ELR (cell line): ENCODE measurements at regions not wholly inside any gene's neighbourhood (a gene's known extent, or its start where the extent isn't known, plus 50 kb on each side); places are given as distances from the start of the nearest gene placed in this dataset.

Experiments used
- DNase-seq: peaks from one replicate; pipeline ENCODE4 v3.0.0-alpha.2; 2015; ENCODE audit warnings: low read depth

- no peak for DNase-seq
Measured at GRCh38 chr14:65794674-65795279, 382.2 kb downstream of the FUT8 start.

DNA sequence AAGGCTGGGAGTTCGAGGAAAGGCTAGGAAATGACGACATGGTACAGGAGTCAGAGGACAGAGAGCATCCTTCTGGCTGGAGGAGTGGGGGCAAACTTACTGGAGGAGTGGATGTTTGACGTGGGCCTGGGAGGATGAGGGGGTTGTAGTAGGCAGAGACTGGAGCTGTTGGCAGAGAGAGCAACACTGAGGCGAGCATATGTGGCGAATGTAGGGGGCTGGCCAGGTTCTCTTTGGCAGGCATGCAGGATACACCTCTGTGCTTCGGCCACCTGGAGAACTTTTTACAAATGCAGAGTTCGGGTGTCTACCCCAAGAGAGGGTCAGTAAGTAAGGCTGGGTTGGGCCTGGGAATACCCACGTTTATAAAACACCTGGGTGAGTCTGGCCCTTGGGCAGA, 385.7 kb downstream of the FUT8 start:
- DNase-seq = no peak

DNA sequence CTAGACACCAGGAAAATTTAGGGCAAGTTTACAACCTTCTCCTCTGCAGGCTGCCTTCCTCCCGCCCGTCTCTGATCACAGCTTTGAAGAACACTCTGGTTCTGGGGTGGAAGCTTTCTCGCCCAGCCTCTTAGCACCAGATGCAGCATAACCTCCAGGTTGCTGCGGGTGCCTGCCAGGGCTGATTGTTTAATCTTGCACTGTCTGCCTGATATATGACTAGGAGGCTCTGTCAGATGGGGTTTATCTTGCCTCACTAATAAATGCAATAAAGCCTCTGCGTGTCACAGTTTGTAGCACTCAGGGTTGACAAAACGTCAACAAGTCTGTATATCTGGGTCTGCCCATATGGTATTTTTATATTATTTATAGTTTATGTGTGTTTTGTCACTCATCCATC, 388.2 kb downstream of the FUT8 start:
- no peak for DNase-seq

DNA sequence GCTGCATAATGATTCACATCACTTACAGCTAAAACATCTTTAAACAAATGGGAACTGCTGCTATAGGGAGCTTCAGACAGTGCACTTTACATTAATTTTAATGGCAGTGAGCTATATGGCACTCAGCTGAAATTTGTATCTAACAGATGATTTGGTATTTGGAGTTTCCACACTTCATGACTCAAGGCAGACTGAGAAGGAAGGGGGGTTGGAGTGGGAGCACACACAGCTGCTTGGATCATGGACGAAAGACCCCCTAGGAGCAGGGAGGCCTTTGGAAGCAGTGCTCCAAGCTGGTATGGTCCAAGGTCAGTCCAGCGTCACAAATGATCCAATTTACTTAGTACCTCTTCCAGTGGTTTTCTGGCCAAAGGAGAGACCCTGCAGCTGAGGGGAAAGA, 389.7 kb downstream of the FUT8 start:
- no peak for DNase-seq

GRCh38 chr14:65803885-65804284, 391.4 kb downstream of the FUT8 start:
- no peak for DNase-seq

DNA sequence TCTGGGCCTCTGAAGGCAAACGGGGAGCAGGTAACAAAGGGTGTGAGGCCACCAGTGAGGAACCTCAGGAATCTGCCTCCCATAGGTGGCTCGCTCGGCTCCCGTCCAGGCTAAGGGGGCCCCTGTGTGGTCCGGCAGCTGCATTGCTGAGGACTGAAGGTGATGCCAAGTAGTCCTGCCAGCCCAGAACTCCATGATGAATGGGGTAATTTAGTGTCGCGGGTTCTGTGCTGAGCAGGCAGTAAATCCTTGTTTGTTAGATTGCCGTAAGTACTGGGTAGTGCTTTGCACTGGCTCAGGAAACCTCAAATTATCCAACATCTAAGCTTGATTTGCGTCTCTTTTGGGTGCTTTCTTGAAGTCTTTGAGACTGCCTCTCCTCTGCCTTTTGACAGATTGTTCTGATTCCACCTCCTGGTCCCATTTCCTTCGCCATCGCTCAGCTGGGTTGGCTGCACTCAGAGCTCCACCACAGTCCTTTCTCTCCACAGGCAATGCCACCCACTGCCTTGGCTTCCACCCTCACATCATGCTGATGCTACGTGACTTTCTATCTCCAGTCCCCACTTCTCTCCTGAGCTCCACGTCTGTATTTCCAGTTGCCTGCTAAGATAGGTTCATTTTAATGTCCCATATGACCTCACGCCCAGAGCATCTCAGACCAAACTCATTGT, 392.0 kb downstream of the FUT8 start:
- no peak for DNase-seq

- DNase-seq = no peak
Measured at GRCh38 chr14:65805113-65805473, 392.6 kb downstream of the FUT8 start.

- no peak for DNase-seq
Measured at GRCh38 chr14:65808390-65808789, 395.9 kb downstream of the FUT8 start.

DNA sequence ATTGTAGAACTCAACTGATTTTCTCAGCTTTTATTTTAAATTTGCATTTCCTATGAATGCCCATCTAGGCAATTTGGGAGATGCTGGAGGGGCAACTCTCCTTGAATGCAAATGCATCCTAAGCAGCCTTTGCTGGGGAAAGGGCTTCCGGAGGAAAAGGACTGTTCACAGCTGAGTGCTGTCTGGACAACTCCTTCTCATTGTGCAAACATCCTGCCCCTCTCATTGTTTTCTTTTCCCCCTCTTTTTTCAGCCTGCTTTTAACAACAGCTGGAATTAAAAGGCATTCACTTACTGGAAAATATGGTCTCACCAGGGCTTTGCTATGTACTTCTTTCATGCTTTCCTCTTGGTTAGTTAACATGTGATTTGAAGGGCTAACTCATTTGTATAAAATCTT, 397.8 kb downstream of the FUT8 start:
- no peak for DNase-seq

DNA sequence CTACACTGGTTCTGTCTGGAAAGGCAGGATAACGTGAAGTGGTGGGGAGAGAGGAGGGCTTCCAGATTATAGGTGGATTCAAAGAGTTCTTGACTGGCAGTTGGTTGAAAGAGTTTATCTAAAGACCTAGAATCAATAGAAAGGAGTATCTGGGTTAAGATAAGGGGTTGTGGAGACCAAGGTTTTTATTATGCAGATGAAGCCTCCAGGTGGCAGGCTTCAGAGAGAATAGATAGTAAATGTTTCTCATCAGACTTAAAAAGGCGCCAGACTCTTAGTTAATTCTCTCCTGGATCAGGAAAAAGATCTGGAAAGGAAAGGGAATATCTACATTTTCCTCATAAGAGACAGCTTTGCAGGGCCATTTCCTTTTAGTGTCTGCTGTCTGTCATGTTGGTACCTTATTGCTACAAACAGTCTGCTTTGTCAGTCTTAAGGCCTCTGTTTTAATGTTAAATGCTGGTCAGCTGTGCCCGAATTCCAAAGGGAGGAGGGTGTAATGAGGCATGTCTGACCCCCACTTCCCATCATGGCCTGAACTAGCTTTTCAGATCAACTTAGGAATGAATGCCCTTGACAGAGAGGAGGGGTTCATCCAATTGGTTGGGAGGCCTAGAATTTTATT, 401.3 kb downstream of the FUT8 start:
- no peak for DNase-seq

GRCh38 chr14:65815127-65815526, 402.6 kb downstream of the FUT8 start:
- DNase-seq = no peak

GRCh38 chr14:65817011-65817410, 404.5 kb downstream of the FUT8 start:
- peak; percentile 2 for DNase-seq

DNA sequence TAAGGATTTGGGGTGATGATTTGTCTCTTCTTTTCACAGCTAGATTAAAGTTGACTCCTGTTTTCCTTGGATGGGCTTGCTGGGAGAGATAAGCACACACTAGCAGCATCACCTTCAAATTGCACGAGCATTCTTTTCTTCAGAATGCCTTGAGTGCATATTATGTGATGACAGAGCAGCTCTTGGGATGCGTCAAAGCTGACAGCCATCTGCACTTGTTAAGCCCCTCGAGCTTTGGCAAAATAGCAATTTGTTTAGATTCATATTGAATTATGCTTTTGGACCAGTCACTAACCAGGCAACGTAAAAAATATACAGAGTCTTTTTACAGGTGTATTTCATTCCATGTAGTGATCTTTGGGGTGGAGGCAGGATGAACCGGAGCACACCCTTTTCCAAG, 407.0 kb downstream of the FUT8 start:
- no peak for DNase-seq

DNA sequence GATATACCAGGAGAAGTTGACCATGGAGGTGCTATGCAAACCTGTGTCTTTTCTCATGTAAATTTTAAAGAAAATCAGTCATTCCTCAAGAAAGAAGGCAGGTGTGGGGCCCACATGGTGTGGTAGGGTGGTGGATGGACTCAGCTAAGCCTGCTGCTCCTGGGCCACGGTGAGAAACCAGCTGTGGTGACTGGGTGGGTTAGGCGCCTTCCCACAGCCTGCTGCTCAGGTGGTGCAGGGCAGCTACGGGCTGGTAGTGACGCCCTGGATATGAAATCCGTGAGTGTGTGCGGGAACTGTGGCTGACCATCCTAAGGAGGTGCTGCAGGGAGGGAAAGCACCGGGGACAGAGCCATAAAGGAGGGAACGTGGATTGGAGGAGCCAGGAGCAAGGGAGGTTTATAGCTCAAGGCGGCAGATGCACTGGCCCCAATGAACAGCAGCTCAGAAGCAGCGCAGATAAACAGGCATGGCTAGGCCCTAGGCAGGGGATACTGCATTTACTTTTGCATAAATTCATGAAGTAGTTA, 408.8 kb downstream of the FUT8 start:
- DNase-seq = no peak

DNA sequence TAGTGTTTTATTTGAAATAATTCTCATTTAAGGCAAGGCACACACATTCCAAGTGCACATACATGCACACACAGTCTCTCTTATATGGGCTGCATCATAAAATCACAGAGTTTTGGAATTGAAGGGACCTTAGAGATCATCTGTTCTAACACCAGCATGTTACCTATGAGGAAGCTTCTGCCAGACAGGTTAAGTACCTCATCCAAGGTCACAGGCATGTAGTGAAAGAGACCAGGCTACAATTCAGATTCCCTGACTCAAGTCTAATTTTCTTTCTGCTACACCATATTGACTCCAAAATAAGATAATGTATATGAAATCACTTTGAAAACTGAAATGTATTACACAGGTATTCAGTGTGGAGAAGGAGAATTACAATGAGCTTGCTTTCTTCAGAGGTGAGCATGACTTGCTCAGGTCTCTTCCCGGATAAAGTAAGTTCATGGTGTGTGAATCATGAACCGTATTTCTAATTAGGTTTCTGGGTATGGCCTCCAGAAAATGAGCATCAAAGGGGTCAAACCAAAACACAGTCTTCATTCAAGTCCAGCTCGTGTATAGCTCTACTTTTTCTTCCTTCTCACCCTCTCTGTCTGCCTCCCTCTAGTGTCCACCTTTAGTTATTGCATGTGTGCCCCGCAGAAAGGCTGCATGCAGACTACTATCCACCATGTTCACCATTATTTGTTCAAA, 411.9 kb downstream of the FUT8 start:
- DNase-seq = peak; percentile 76

GRCh38 chr14:65824978-65825299, 412.4 kb downstream of the FUT8 start:
- DNase-seq = no peak

DNA sequence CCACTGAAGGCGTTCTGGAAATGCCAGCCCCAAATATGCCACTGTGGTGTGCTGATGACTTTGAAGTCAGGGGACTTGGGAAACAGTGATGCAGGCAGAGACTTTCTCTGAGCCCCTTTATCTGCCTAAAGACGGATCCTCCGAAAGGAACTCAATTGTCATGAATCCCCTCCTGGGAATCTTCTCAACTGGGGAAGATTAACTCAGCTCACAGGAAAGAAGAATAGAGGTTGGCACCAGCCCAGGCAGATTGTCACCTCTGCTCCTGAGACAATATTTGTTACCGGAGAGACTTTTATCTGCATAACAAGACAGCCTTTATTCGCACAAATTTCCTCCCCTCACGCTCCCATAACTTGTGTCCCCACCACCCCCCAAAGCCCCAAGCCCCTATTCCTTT, 414.4 kb downstream of the FUT8 start:
- DNase-seq = no peak

- DNase-seq = no peak
Measured at GRCh38 chr14:65827520-65827919, 415.0 kb downstream of the FUT8 start.

DNA sequence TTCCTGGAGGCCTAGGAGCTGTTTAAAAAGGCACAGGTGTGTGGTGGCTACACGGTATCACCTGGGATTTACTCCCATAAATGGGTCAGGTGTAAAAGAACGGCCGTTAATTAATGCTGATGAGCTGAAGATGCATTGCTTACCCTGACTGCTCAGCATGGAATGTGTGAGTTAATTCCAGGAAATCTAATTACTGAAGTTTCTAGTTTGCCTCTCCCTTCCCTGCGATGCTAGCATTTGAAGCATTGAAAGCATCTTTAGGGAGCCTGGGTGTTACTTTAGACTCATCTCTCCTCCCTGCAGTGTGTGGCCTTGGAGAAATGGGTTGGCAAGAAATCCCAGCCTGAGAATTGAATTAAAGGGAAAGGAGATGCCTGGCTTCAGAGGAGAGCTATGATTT, 415.9 kb downstream of the FUT8 start:
- DNase-seq = no peak

GRCh38 chr14:65832431-65833266, 420.1 kb downstream of the FUT8 start:
- peak; percentile 40 for DNase-seq

GRCh38 chr14:65833267-65833880, 420.8 kb downstream of the FUT8 start:
- DNase-seq = no peak

DNA sequence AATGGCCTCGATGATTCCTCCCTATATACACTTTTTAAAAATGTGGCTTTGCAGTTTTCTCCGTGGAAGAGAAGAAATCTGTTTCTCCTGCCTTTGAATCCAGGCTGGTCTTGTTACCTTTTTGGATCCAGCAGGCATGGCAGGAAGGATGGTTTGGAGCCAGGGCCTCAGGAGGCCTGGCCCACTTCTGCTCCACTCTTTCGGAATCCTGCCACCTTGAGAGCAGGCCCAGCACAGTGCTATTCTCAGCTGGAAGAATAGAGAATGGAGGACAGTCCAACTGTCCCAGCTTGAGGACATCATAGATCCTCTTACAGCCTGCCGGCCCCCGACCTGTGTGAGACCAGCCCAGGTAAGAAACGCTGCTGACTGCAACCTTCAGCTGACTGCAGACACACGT, 421.5 kb downstream of the FUT8 start:
- no peak for DNase-seq
